Neural cell (in vitro differentiated cells): ENCODE measurements at regions not wholly inside any gene's neighbourhood (a gene's known extent, or its start where the extent isn't known, plus 50 kb on each side); places are given as distances from the start of the nearest gene placed in this dataset.

Experiments
- H2AFZ ChIP-seq: fragments of 200-600, 300-800 bp; sonication (generic), shearing (Covaris generic); 2 replicates; pipeline ENCODE4 v1.6.0; 2014; ENCODE audit warnings: low read depth, mild to moderate bottlenecking, antibody characterized with exemption, low read length, moderate library complexity
- H3F3A ChIP-seq: fragments of 200-600 bp; shearing (Covaris generic); 2 replicates; pipeline ENCODE4 v1.6.1; 2016; ENCODE audit warnings: mild to moderate bottlenecking, moderate library complexity, mixed read lengths, antibody characterized with exemption, low read length; ENCODE audit not compliant: insufficient read depth, poor library complexity, severe bottlenecking
- H3K27ac ChIP-seq: fragments of 200-600, 300-800 bp; sonication (generic), shearing (Covaris generic); 2 replicates; pipeline ENCODE4 v1.5.1; 2014; ENCODE audit warnings: mild to moderate bottlenecking, low read length, moderate library complexity
- H3K27me3 ChIP-seq: fragments of 300-800, 200-600 bp; sonication (generic), shearing (Covaris generic); 2 replicates; pipeline ENCODE4 v1.6.0; 2014; ENCODE audit warnings: mild to moderate bottlenecking, low read depth, low read length, moderate library complexity; ENCODE audit not compliant: insufficient read depth
- H3K36me3 ChIP-seq: fragments of 300-800, 200-600 bp; sonication (generic), shearing (Covaris generic); 2 replicates; pipeline ENCODE4 v1.5.1; 2014; ENCODE audit warnings: mild to moderate bottlenecking, antibody characterized with exemption, low read length, moderate library complexity; ENCODE audit not compliant: insufficient read depth
- H3K4me2 ChIP-seq: fragments of 300-800, 200-600 bp; sonication (generic), shearing (Covaris generic); 2 replicates; pipeline ENCODE4 v1.6.0; 2014; ENCODE audit warnings: mild to moderate bottlenecking, low read length
- H3K4me3 ChIP-seq: fragments of 300-800, 200-600 bp; sonication (generic), shearing (Covaris generic); 2 replicates; pipeline ENCODE4 v1.5.1; 2014; ENCODE audit warnings: mild to moderate bottlenecking, low read length, moderate library complexity
- H3K79me2 ChIP-seq: fragments of 200-600 bp; shearing (Covaris generic); replicated peaks from 2 replicates; pipeline ENCODE4 v1.6.0; 2014; ENCODE audit warnings: mild to moderate bottlenecking, low read length, moderate library complexity; ENCODE audit not compliant: insufficient read depth
- H3K9ac ChIP-seq: fragments of 300-800, 200-600 bp; sonication (generic), shearing (Covaris generic); 2 replicates; pipeline ENCODE4 v1.6.1; 2016; ENCODE audit warnings: mild to moderate bottlenecking, low read length, mixed read lengths
- H3K9me2 ChIP-seq: fragments of 200-600 bp; shearing (Covaris generic); 2 replicates; pipeline ENCODE4 v1.6.1; 2016; ENCODE audit warnings: mild to moderate bottlenecking, low read length, mixed read lengths; ENCODE audit not compliant: insufficient read depth
- H3K9me3 ChIP-seq: fragments of 200-600, 300-800 bp; sonication (generic), shearing (Covaris generic); 2 replicates; pipeline ENCODE4 v1.6.1; 2016; ENCODE audit warnings: mild to moderate bottlenecking, mixed run types, low read length, moderate library complexity, mixed read lengths
- H4K20me1 ChIP-seq: fragments of 200-600 bp; shearing (Covaris generic); 2 replicates; pipeline ENCODE4 v1.6.1; 2016; ENCODE audit warnings: mild to moderate bottlenecking, mixed run types; ENCODE audit not compliant: insufficient read depth
- EP300 ChIP-seq: fragments of 450-650 bp; conservative IDR thresholded peaks from 2 replicates; pipeline ENCODE4 v1.6.1; 2014; ENCODE audit warnings: antibody characterized with exemption, mild to moderate bottlenecking, moderate library complexity; ENCODE audit not compliant: poor library complexity, severe bottlenecking
- EZH2 ChIP-seq: fragments of 200-600, 300-800 bp; shearing (Covaris generic), sonication (generic); IDR thresholded peaks from 2 replicates; pipeline ENCODE4 v1.6.1; 2014; ENCODE audit warnings: antibody characterized with exemption, low read length, borderline replicate concordance, mild to moderate bottlenecking; ENCODE audit not compliant: insufficient read depth, poor library complexity, severe bottlenecking
- MXI1 ChIP-seq: fragments of 450-650 bp; conservative IDR thresholded peaks from 2 replicates; pipeline ENCODE4 v1.6.1; 2014; ENCODE audit warnings: antibody characterized with exemption, mild to moderate bottlenecking; ENCODE audit not compliant: poor library complexity, severe bottlenecking
- POLR2AphosphoS5 ChIP-seq: IDR thresholded peaks from 2 replicates; pipeline ENCODE4 v1.6.1; 2012
- RAD21 ChIP-seq: fragments of 450-650 bp; conservative IDR thresholded peaks from 2 replicates; pipeline ENCODE4 v1.6.1; 2014; ENCODE audit warnings: antibody characterized with exemption, mild to moderate bottlenecking, moderate library complexity
- SMC3 ChIP-seq: fragments of 450-650 bp; conservative IDR thresholded peaks from 2 replicates; pipeline ENCODE4 v1.6.1; 2014; ENCODE audit warnings: antibody characterized with exemption, mild to moderate bottlenecking, moderate library complexity; ENCODE audit not compliant: poor library complexity
- TAF1 ChIP-seq: IDR thresholded peaks from 2 replicates; pipeline ENCODE4 v1.6.1; 2012; ENCODE audit warnings: low read depth
- TF ChIP-seq, protein P1 (sequence below): fragments of 450-650 bp; IDR thresholded peaks from 2 replicates; pipeline ENCODE4 v1.5.1; 2014; ENCODE audit warnings: antibody characterized with exemption, mild to moderate bottlenecking, moderate library complexity; ENCODE audit not compliant: poor library complexity, severe bottlenecking
- TF ChIP-seq, protein P2 (sequence below): IDR thresholded peaks from 2 replicates; pipeline ENCODE4 v1.6.1; 2012; ENCODE audit warnings: borderline replicate concordance

DNA sequence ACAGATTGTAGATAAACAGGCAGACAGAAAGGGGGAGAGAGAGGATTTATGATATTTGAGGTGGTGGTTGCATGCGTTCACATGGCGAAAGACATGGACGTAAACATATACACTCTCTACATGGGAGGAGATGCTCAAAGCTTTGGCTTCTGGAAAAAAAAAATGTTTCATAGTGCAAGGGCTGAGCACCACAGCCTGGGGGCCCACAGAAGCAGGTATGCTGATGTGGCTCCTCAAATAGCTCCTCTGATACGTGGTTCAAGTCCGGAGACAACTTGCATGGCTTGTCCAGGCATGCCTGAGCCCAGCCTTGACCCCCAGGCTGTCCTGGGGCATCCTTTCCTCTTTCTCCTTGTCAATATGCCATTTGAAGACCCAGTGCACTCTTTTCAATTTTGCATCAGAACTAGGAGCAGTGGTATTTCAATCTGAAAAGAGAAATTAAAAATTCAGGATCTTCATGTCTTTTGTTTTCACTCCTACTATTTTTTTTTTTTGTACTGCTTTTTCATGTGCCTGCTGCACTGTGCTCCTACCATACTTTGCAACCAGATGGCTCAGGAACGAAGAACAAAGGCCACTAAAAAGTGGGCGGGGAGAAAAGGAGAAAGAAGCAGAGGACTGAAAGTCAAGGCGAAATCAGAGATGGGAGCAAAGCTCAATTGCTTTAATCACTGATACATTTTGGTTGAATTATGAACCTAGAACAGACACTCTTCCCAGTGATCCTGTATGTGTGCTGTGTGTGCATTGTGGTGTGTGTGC lies 495.7 kb upstream of the TCF4 start:
- Histone ChIP-seq H2AFZ (no peak overlapping the region), H3K4me2 (no peak overlapping the region), H3F3A (no peaks in the 10 kb centered on the region), H3K9me3 (no peaks in the 10 kb centered on the region), H3K9me2 (no peaks in the 10 kb centered on the region), H3K79me2 (no peaks in the 10 kb centered on the region), H3K27ac (no peak overlapping the region), H4K20me1 (no peaks in the 10 kb centered on the region), H3K27me3 (no peaks in the 10 kb centered on the region), H3K36me3 (no peaks in the 10 kb centered on the region), H3K9ac (no peak overlapping the region), H3K4me3 (no peak overlapping the region)
- TF ChIP-seq, protein P1, sequence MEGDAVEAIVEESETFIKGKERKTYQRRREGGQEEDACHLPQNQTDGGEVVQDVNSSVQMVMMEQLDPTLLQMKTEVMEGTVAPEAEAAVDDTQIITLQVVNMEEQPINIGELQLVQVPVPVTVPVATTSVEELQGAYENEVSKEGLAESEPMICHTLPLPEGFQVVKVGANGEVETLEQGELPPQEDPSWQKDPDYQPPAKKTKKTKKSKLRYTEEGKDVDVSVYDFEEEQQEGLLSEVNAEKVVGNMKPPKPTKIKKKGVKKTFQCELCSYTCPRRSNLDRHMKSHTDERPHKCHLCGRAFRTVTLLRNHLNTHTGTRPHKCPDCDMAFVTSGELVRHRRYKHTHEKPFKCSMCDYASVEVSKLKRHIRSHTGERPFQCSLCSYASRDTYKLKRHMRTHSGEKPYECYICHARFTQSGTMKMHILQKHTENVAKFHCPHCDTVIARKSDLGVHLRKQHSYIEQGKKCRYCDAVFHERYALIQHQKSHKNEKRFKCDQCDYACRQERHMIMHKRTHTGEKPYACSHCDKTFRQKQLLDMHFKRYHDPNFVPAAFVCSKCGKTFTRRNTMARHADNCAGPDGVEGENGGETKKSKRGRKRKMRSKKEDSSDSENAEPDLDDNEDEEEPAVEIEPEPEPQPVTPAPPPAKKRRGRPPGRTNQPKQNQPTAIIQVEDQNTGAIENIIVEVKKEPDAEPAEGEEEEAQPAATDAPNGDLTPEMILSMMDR = no peak
- TF ChIP-seq MXI1 (no peak), EP300 (no peak), TAF1 (no peak), SMC3 (no peak), RAD21 (no peak), EZH2 (no peak), POLR2AphosphoS5 (no peak)
- TF ChIP-seq, protein P2, sequence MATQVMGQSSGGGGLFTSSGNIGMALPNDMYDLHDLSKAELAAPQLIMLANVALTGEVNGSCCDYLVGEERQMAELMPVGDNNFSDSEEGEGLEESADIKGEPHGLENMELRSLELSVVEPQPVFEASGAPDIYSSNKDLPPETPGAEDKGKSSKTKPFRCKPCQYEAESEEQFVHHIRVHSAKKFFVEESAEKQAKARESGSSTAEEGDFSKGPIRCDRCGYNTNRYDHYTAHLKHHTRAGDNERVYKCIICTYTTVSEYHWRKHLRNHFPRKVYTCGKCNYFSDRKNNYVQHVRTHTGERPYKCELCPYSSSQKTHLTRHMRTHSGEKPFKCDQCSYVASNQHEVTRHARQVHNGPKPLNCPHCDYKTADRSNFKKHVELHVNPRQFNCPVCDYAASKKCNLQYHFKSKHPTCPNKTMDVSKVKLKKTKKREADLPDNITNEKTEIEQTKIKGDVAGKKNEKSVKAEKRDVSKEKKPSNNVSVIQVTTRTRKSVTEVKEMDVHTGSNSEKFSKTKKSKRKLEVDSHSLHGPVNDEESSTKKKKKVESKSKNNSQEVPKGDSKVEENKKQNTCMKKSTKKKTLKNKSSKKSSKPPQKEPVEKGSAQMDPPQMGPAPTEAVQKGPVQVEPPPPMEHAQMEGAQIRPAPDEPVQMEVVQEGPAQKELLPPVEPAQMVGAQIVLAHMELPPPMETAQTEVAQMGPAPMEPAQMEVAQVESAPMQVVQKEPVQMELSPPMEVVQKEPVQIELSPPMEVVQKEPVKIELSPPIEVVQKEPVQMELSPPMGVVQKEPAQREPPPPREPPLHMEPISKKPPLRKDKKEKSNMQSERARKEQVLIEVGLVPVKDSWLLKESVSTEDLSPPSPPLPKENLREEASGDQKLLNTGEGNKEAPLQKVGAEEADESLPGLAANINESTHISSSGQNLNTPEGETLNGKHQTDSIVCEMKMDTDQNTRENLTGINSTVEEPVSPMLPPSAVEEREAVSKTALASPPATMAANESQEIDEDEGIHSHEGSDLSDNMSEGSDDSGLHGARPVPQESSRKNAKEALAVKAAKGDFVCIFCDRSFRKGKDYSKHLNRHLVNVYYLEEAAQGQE = no peak

DNA sequence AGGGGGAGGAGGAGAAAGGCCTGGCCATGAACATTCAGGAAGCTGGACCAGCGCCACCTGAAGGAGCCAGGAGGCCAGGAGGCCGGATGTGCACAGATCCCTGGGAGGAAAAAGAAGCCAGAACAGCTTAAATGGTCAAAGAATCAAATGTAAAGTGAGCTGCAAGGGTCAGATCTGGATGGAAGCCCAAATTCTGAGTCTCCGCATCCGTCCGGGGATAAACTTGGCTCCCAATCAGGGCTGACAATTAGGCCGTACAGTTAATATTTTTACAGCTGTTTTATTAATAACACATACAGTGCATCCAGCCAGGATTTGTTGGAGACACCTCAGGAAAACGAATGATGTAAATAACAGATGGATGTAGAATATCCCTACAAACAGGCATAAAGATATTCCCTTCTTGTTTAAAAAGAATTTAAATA lies 495.1 kb upstream of the TCF4 start:
- H3K9ac ChIP-seq = no peak overlapping the region
- no peaks in the 10 kb centered on the region for H3K79me2 ChIP-seq
- H3F3A ChIP-seq = no peaks in the 10 kb centered on the region
- no peaks in the 10 kb centered on the region for H4K20me1 ChIP-seq
- no peak overlapping the region for H3K4me3 ChIP-seq
- H3K4me2 ChIP-seq = no peak overlapping the region
- H3K9me2 ChIP-seq = no peaks in the 10 kb centered on the region
- H3K9me3 ChIP-seq = no peaks in the 10 kb centered on the region
- no peaks in the 10 kb centered on the region for H3K36me3 ChIP-seq
- no peak overlapping the region for H2AFZ ChIP-seq
- H3K27me3 ChIP-seq = no peaks in the 10 kb centered on the region
- no peak overlapping the region for H3K27ac ChIP-seq
- TF ChIP-seq, protein P1 = no peak
- TF ChIP-seq POLR2AphosphoS5 = no peak
- TF ChIP-seq SMC3 = no peak
- TF ChIP-seq RAD21 = no peak
- TF ChIP-seq MXI1 = no peak
- TF ChIP-seq, protein P2 = no peak
- TF ChIP-seq TAF1 = no peak
- no peak for TF ChIP-seq EP300
- no peak for TF ChIP-seq EZH2
